ENCODE measurements at regions not wholly inside any gene's neighbourhood (a gene's known extent, or its start where the extent isn't known, plus 50 kb on each side); places are given as distances from the start of the nearest gene placed in this dataset.

DNA sequence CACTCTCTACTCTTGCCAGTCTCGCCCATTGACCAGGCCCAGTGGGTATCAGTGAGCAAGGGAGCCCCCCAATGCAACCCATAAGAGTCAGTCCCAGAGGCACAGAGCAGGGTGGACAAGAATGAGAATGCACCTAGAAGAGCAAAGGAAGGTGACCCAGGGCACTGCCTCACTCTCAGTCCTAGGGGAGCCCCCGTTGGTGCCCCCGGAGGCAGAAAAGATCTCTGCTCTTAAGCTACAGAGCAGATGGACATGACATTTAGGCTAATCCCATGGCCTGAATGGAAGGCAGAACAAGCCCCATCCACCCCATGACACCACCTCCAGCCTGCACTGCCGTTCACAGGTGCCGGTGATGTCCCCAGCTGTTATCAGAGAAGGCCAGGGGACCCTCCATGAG lies 50.7 kb upstream of the PLEKHG1 start:
- Histone ChIP-seq H3K4me3 (replicated peaks in 1 of 3; ENCODE audit: insufficient read depth in 1 of 3, low read depth in 1 of 3, low read length in 3 of 3) (no peak overlapping the region), H3K9ac (replicated peaks; ENCODE audit: extremely low read depth, insufficient read depth, low read length) (no peak overlapping the region), H3K9me3 (replicated peaks; ENCODE audit: control insufficient read depth, insufficient read depth, low read length) (no peaks in the 10 kb centered on the region), H3K36me3 (ENCODE audit: control insufficient read depth in 2 of 2, extremely low read depth in 1 of 2, insufficient read depth in 2 of 2, low read length in 2 of 2) (no peaks in the 10 kb centered on the region), H3K27me3 (ENCODE audit: control insufficient read depth in 2 of 2, insufficient read depth in 2 of 2, low read length in 2 of 2) (peaks cover 1 to 20% of the 10 kb centered on the region in 2 experiments), H2AFZ (ENCODE audit: low read depth, low read length) (no peak overlapping the region), H3K9me1 (replicated peaks; ENCODE audit: control insufficient read depth, extremely low read depth, insufficient read depth, low read length) (no peaks in the 10 kb centered on the region), H3K27ac (ENCODE audit: insufficient read depth, low read depth, low read length) (no peak overlapping the region), H3K79me2 (ENCODE audit: control insufficient read depth, insufficient read depth, low read length) (no peaks in the 10 kb centered on the region), H3K4me2 (ENCODE audit: insufficient read depth, low read length) (no peak overlapping the region), H4K20me1 (replicated peaks; ENCODE audit: control insufficient read depth, extremely low read depth, insufficient read depth, low read length) (no peaks in the 10 kb centered on the region), H3K4me1 (ENCODE audit: control insufficient read depth, extremely low read depth, insufficient read depth, low read length) (no peaks in the 10 kb centered on the region)
- TF ChIP-seq, protein P1, sequence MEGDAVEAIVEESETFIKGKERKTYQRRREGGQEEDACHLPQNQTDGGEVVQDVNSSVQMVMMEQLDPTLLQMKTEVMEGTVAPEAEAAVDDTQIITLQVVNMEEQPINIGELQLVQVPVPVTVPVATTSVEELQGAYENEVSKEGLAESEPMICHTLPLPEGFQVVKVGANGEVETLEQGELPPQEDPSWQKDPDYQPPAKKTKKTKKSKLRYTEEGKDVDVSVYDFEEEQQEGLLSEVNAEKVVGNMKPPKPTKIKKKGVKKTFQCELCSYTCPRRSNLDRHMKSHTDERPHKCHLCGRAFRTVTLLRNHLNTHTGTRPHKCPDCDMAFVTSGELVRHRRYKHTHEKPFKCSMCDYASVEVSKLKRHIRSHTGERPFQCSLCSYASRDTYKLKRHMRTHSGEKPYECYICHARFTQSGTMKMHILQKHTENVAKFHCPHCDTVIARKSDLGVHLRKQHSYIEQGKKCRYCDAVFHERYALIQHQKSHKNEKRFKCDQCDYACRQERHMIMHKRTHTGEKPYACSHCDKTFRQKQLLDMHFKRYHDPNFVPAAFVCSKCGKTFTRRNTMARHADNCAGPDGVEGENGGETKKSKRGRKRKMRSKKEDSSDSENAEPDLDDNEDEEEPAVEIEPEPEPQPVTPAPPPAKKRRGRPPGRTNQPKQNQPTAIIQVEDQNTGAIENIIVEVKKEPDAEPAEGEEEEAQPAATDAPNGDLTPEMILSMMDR (IDR thresholded peaks at IDR 0.05; ENCODE audit: extremely low read depth in 1 of 2, insufficient read depth in 1 of 2, low read depth in 1 of 2, low read length in 2 of 2), result no peak
- TF ChIP-seq MYC (IDR thresholded peaks at IDR 0.05; ENCODE audit: low read depth, low read length) (no peak), POLR2A (IDR thresholded peaks at IDR 0.05; ENCODE audit: low read depth, low read length) (no peak), EZH2 (IDR thresholded peaks at IDR 0.05; ENCODE audit: borderline replicate concordance, low read depth, low read length, severe bottlenecking) (no peak), POLR2AphosphoS5 (IDR thresholded peaks at IDR 0.05; ENCODE audit: insufficient read depth, low read depth, low read length) (no peak), GATA2 (IDR thresholded peaks at IDR 0.05; ENCODE audit: insufficient read depth, insufficient read length, low read depth, low read length) (no peak), JUN (IDR thresholded peaks at IDR 0.05; ENCODE audit: borderline replicate concordance, insufficient read depth, insufficient read length, low read depth) (no peak), FOS (IDR thresholded peaks at IDR 0.05; ENCODE audit: borderline replicate concordance, insufficient read depth, low read length) (no peak)
- TF ChIP-seq, protein P2, sequence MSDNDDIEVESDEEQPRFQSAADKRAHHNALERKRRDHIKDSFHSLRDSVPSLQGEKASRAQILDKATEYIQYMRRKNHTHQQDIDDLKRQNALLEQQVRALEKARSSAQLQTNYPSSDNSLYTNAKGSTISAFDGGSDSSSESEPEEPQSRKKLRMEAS (IDR thresholded peaks at IDR 0.05; ENCODE audit: insufficient read depth, insufficient read length), result no peak
- BruUV-seq (replicated peaks), result no TSS peak
- dilution Hi-C loops (cut with MboI; ENCODE audit: extremely low pct_ligation_motif_present, low sequenced_read_pairs), result no loop called here
- POLR2A ChIA-PET, result no interaction called here
- CTCF ChIA-PET, result interaction anchor here (0.6 to 0.7 kb wide), 2 partner anchors 32 to 89 kb away, joined by 3 to 6 read pairs; no protein-coding TSS in a partner anchor
- FAIRE-seq (no peak), DNase-seq (ENCODE audit: low read depth, low spot score) (no peak)
- intact Hi-C loops (cut with micrococcal nuclease), result no loop called here

All from endothelial cell of umbilical vein (primary cell).